ENCODE measurements at regions not wholly inside any gene's neighbourhood (a gene's known extent, or its start where the extent isn't known, plus 50 kb on each side); places are given as distances from the start of the nearest gene placed in this dataset.

DNA sequence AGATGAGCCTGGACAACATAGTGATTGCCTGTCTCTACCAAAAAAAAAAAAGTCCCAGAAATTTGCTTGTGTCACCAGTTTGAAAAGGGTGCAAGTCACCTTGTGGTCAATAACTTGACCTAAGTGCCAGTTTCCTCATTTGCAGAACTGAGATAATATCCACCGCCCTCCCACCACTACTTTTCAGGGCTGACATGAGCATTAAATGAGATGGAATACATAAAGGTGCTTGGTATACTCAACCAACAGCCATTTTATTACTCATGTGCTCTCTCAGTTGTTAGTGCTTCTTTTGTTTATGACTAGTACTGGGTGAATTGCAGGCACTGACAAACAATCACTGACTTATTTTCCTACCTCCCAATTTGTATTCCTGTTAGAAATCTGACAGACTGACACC is 340.5 kb upstream of the SATB1 start:
- DNase-seq (ENCODE audit: low read depth, low spot score) (no peak), FAIRE-seq (no peak)
- Histone ChIP-seq H3K9me3 (ENCODE audit: control insufficient read depth, low read depth, low read length) (no peaks in the 10 kb centered on the region), H3K27me3 (ENCODE audit: control insufficient read depth, extremely low read depth, insufficient read depth, low read length) (no peaks in the 10 kb centered on the region), H4K20me1 (ENCODE audit: control insufficient read depth, extremely low read depth, insufficient read depth, low read length) (no peaks in the 10 kb centered on the region), H3K27ac (ENCODE audit: control insufficient read depth, insufficient read depth, low read length) (no peak overlapping the region), H3K4me3 (ENCODE audit: control insufficient read depth in 2 of 3, extremely low read depth in 1 of 3, insufficient read depth in 2 of 3, low read depth in 1 of 3, low read length in 3 of 3) (no peak overlapping the region), H3K36me3 (ENCODE audit: control insufficient read depth in 2 of 2, extremely low read depth in 1 of 2, insufficient read depth in 2 of 2, low read length in 2 of 2) (no peaks in the 10 kb centered on the region), H3K4me2 (ENCODE audit: control insufficient read depth, extremely low read depth, insufficient read depth, low read depth, low read length) (no peak overlapping the region), H3K4me1 (ENCODE audit: control insufficient read depth, extremely low read depth, insufficient read depth, low read length) (no peaks in the 10 kb centered on the region), H3K9ac (ENCODE audit: control insufficient read depth, extremely low read depth, insufficient read depth, low read length) (no peak overlapping the region), H3K9me1 (ENCODE audit: control insufficient read depth, extremely low read depth, insufficient read depth, low read length) (no peaks in the 10 kb centered on the region), H2AFZ (ENCODE audit: control insufficient read depth, low read length) (no peak overlapping the region), H3K79me2 (ENCODE audit: control insufficient read depth, insufficient read depth, low read length) (no peaks in the 10 kb centered on the region)
- dilution Hi-C loops (cut with MboI; ENCODE audit: extremely low pct_ligation_motif_present, low sequenced_read_pairs), result no loop called here
- TF ChIP-seq, protein P1, sequence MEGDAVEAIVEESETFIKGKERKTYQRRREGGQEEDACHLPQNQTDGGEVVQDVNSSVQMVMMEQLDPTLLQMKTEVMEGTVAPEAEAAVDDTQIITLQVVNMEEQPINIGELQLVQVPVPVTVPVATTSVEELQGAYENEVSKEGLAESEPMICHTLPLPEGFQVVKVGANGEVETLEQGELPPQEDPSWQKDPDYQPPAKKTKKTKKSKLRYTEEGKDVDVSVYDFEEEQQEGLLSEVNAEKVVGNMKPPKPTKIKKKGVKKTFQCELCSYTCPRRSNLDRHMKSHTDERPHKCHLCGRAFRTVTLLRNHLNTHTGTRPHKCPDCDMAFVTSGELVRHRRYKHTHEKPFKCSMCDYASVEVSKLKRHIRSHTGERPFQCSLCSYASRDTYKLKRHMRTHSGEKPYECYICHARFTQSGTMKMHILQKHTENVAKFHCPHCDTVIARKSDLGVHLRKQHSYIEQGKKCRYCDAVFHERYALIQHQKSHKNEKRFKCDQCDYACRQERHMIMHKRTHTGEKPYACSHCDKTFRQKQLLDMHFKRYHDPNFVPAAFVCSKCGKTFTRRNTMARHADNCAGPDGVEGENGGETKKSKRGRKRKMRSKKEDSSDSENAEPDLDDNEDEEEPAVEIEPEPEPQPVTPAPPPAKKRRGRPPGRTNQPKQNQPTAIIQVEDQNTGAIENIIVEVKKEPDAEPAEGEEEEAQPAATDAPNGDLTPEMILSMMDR (optimal IDR thresholded peaks at IDR 0.05 in 1 of 3, IDR thresholded peaks at IDR 0.05 in 1 of 3, conservative IDR thresholded peaks at IDR 0.05 in 1 of 3; ENCODE audit: extremely low read depth in 1 of 3, insufficient read depth in 2 of 3, low read length in 3 of 3), result no peak
- TF ChIP-seq EZH2 (IDR thresholded peaks at IDR 0.05; ENCODE audit: low read length), result no peak

DNA sequence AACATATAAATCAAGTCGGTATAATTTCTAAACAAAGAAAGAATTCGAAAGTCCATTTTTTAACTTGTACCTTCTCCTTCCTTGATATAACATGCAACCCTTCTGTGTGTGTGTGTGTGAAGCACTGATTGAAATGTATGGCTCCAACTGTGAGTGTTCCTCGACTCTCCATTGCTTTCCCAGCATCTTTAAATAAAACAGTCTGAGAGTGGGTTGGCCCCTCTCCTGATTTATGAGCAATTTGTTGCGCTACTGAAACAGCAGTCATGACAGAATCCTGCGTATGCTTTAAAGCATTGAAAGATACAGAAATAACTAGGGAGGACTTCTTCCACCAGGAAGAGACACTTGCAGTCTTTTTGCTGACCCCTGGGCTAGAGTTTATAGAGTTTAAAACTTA is 340.0 kb upstream of the SATB1 start:
- no peak for DNase-seq (ENCODE audit: low read depth, low spot score)
- dilution Hi-C loops (cut with MboI; ENCODE audit: extremely low pct_ligation_motif_present, low sequenced_read_pairs), result no loop called here

More for the DNA sequence above, 340.0 kb upstream of the SATB1 start:
- Histone ChIP-seq H3K9me3 (ENCODE audit: control insufficient read depth, low read depth, low read length) (no peaks in the 10 kb centered on the region), H3K4me1 (ENCODE audit: control insufficient read depth, extremely low read depth, insufficient read depth, low read length) (no peaks in the 10 kb centered on the region), H3K27ac (ENCODE audit: control insufficient read depth, insufficient read depth, low read length) (no peak overlapping the region), H3K36me3 (ENCODE audit: control insufficient read depth in 2 of 2, extremely low read depth in 1 of 2, insufficient read depth in 2 of 2, low read length in 2 of 2) (no peaks in the 10 kb centered on the region), H3K9ac (ENCODE audit: control insufficient read depth, extremely low read depth, insufficient read depth, low read length) (no peak overlapping the region), H4K20me1 (ENCODE audit: control insufficient read depth, extremely low read depth, insufficient read depth, low read length) (no peaks in the 10 kb centered on the region), H3K27me3 (ENCODE audit: control insufficient read depth, extremely low read depth, insufficient read depth, low read length) (no peaks in the 10 kb centered on the region), H3K79me2 (ENCODE audit: control insufficient read depth, insufficient read depth, low read length) (no peaks in the 10 kb centered on the region), H3K9me1 (ENCODE audit: control insufficient read depth, extremely low read depth, insufficient read depth, low read length) (no peaks in the 10 kb centered on the region), H3K4me3 (ENCODE audit: control insufficient read depth in 2 of 3, extremely low read depth in 1 of 3, insufficient read depth in 2 of 3, low read depth in 1 of 3, low read length in 3 of 3) (no peak overlapping the region), H2AFZ (ENCODE audit: control insufficient read depth, low read length) (no peak overlapping the region), H3K4me2 (ENCODE audit: control insufficient read depth, extremely low read depth, insufficient read depth, low read depth, low read length) (no peak overlapping the region)
- FAIRE-seq, result no peak
- no peak for TF ChIP-seq EZH2 (IDR thresholded peaks at IDR 0.05; ENCODE audit: low read length)
- TF ChIP-seq, protein P1 (optimal IDR thresholded peaks at IDR 0.05 in 1 of 3, IDR thresholded peaks at IDR 0.05 in 1 of 3, conservative IDR thresholded peaks at IDR 0.05 in 1 of 3; ENCODE audit: extremely low read depth in 1 of 3, insufficient read depth in 2 of 3, low read length in 3 of 3), result no peak

Data from keratinocyte (primary cell).